Activated B cell treated with CpG ODN at 0.5 μM for 24 hours (primary cell): ENCODE measurements at regions not wholly inside any gene's neighbourhood (a gene's known extent, or its start where the extent isn't known, plus 50 kb on each side); places are given as distances from the start of the nearest gene placed in this dataset.

Source experiments
- ATAC-seq: fragments of 200-7000 bp; cut with Tn5 transposase; one replicate; pipeline ENCODE4 v1.10.0; 2021; ENCODE audit warnings: low read depth, mild to moderate bottlenecking, moderate library complexity
- CTCF ChIA-PET: fragments of 350-600 bp; sonication (Branson Sonifier 250); formaldehyde crosslinking; loops from one replicate; lab custom pipeline; 2021; ENCODE audit warnings: antibody characterized with exemption; lab: Charles Lee
- POLR2A ChIA-PET: fragments of 350-600 bp; sonication (Branson Sonifier 250); formaldehyde crosslinking; loops from one replicate; lab custom pipeline; 2021; ENCODE audit warnings: antibody characterized with exemption; lab: Charles Lee
- DNase-seq: peaks from one replicate; pipeline ENCODE4 v3.0.0; 2022
- H3K27ac Mint-ChIP-seq: one replicate; pipeline ENCODE4 v1.8.0; 2020; ENCODE audit warnings: mixed read lengths
- H3K27me3 Mint-ChIP-seq: one replicate; pipeline ENCODE4 v1.8.0; 2021; ENCODE audit warnings: mixed read lengths
- H3K36me3 Mint-ChIP-seq: one replicate; pipeline ENCODE4 v1.8.0; 2021; ENCODE audit warnings: low read depth, mixed read lengths
- H3K4me1 Mint-ChIP-seq: one replicate; pipeline ENCODE4 v1.8.0; 2021; ENCODE audit warnings: mixed read lengths
- H3K4me3 Mint-ChIP-seq: one replicate; pipeline ENCODE4 v1.8.0; 2020; ENCODE audit warnings: mild to moderate bottlenecking, mixed read lengths
- H3K9me3 Mint-ChIP-seq: one replicate; pipeline ENCODE4 v1.8.0; 2020; ENCODE audit warnings: mixed read lengths
- CTCF ChIP-seq: fragments of 200-600 bp; IDR thresholded peaks from one replicate; pipeline ENCODE4 v1.8.0; 2022; ENCODE audit warnings: antibody characterized with exemption, mild to moderate bottlenecking
- intact Hi-C: fragments of 100-400 bp; cut with micrococcal nuclease; formaldehyde crosslinking; loops from one replicate; pipeline ENCODE4 v1.15.1; 2024

- ChIA-PET CTCF (interaction anchor here (0.7 kb wide), 1 partner anchor 1300 kb away, joined by 3 read pairs; no protein-coding TSS in a partner anchor), POLR2A (interaction anchor here (0.6 kb wide), 1 partner anchor 45 kb away, joined by 3 read pairs; no protein-coding TSS in a partner anchor)
- Mint-ChIP-seq H3K9me3 (peaks cover 1% of the 10 kb centered on the region), H3K4me1 (no peaks in the 10 kb centered on the region), H3K27ac (no peak overlapping the region), H3K27me3 (peaks cover 6% of the 10 kb centered on the region), H3K4me3 (no peak overlapping the region), H3K36me3 (no peaks in the 10 kb centered on the region)
- intact Hi-C loops = no loop called here
- DNase-seq (no peak), ATAC-seq (no peak)
- TF ChIP-seq CTCF = no peak
These were observed 90.2 kb downstream of the GPR85 start for GRCh38 chr7:112996331-112996871.

- Mint-ChIP-seq H3K27me3 (peaks cover 8% of the 10 kb centered on the region), H3K4me3 (no peak overlapping the region), H3K9me3 (peaks cover 1% of the 10 kb centered on the region), H3K36me3 (no peaks in the 10 kb centered on the region), H3K27ac (no peak overlapping the region), H3K4me1 (peaks cover 2% of the 10 kb centered on the region)
- ChIA-PET POLR2A (no interaction called here), CTCF (no interaction called here)
- no peak for TF ChIP-seq CTCF
- intact Hi-C loops = no loop called here
- ATAC-seq (no peak), DNase-seq (no peak)
These were observed 91.4 kb downstream of the GPR85 start for GRCh38 chr7:112995059-112995824.

- Mint-ChIP-seq H3K4me3 (no peak overlapping the region), H3K27me3 (peaks cover 8% of the 10 kb centered on the region), H3K27ac (no peak overlapping the region), H3K9me3 (peaks cover 1% of the 10 kb centered on the region), H3K4me1 (peaks cover 2% of the 10 kb centered on the region), H3K36me3 (no peaks in the 10 kb centered on the region)
- ChIA-PET CTCF (no interaction called here), POLR2A (no interaction called here)
- no peak for DNase-seq
- no peak for TF ChIP-seq CTCF
- ATAC-seq = no peak
- intact Hi-C loops = no loop called here
These were observed 92.0 kb downstream of the GPR85 start for GRCh38 chr7:112994656-112995055.

GRCh38 chr7:112990624-112991023 lies 96.0 kb downstream of the GPR85 start:
- no peak for TF ChIP-seq CTCF
- Mint-ChIP-seq H3K4me1 (peaks cover 4% of the 10 kb centered on the region), H3K27me3 (peaks cover 6% of the 10 kb centered on the region), H3K4me3 (no peak overlapping the region), H3K36me3 (no peaks in the 10 kb centered on the region), H3K9me3 (peaks cover 1% of the 10 kb centered on the region), H3K27ac (no peak overlapping the region)
- intact Hi-C loops = no loop called here
- ATAC-seq = no peak
- DNase-seq = no peak
- POLR2A ChIA-PET = no interaction called here
- CTCF ChIA-PET = no interaction called here

- intact Hi-C loops = no loop called here
- CTCF ChIA-PET = no interaction called here
- ATAC-seq (no peak), DNase-seq (no peak)
- Mint-ChIP-seq H3K27ac (no peak overlapping the region), H3K9me3 (peaks cover 1% of the 10 kb centered on the region), H3K4me3 (no peak overlapping the region), H3K36me3 (no peaks in the 10 kb centered on the region), H3K27me3 (peaks cover 6% of the 10 kb centered on the region), H3K4me1 (peaks cover 4% of the 10 kb centered on the region)
- TF ChIP-seq CTCF = no peak
- POLR2A ChIA-PET = no interaction called here
These were observed 97.1 kb downstream of the GPR85 start for GRCh38 chr7:112989531-112989930.
